H1 (cell line): ENCODE measurements at regions not wholly inside any gene's neighbourhood (a gene's known extent, or its start where the extent isn't known, plus 50 kb on each side); places are given as distances from the start of the nearest gene placed in this dataset.

ENCODE experiments used
- CTCF ChIA-PET: fragments of 300-600 bp; sonication (Branson Sonifier 250); formaldehyde crosslinking; loops from one replicate; lab custom pipeline; 2021; ENCODE audit not compliant: partially characterized antibody; lab: Charles Lee
- POLR2A ChIA-PET: fragments of 300-600 bp; sonication (Branson Sonifier 250); formaldehyde crosslinking; loops from one replicate; lab custom pipeline; 2021; ENCODE audit warnings: inconsistent platforms; ENCODE audit not compliant: partially characterized antibody; lab: Charles Lee
- DNase-seq, 2 experiments: peaks; one replicate each; pipeline versions ENCODE4 v3.0.0 to v3.0.0-alpha.2; 2010 to 2022; ENCODE audit warnings: low spot score in 2 of 2, low read depth in 1 of 2, mixed read lengths in 1 of 2
- FAIRE-seq: peaks from 2 replicates; lab custom pipeline; 2011; peaks lifted over from hg19 to GRCh38; lab: Jason Lieb, UNC
- H2AFZ ChIP-seq: 2 replicates; pipeline ENCODE4 v1.8.1; 2012; ENCODE audit warnings: low read length, inconsistent platforms
- H2AK5ac ChIP-seq: 2 replicates; pipeline ENCODE4 v1.6.1; 2013; ENCODE audit warnings: low read depth, low read length
- H2BK120ac ChIP-seq: replicated peaks from 2 replicates; pipeline ENCODE3; 2013; ENCODE audit warnings: low read depth, low read length, inconsistent platforms
- H2BK12ac ChIP-seq: 2 replicates; pipeline ENCODE4 v1.6.1; 2013; ENCODE audit warnings: low read depth, low read length
- H2BK15ac ChIP-seq: 2 replicates; pipeline ENCODE4 v1.6.1; 2013; ENCODE audit warnings: low read length
- H2BK20ac ChIP-seq: 2 replicates; pipeline ENCODE4 v1.6.1; 2013; ENCODE audit warnings: low read length
- H2BK5ac ChIP-seq: 2 replicates; pipeline ENCODE4 v1.6.1; 2013; ENCODE audit warnings: low read depth, low read length
- H3K14ac ChIP-seq: 2 replicates; pipeline ENCODE4 v1.6.1; 2013; ENCODE audit warnings: inconsistent platforms; ENCODE audit not compliant: insufficient read length
- H3K18ac ChIP-seq: 2 replicates; pipeline ENCODE4 v1.6.1; 2013; ENCODE audit warnings: low read length; ENCODE audit errors: extremely low read depth
- H3K23ac ChIP-seq: 2 replicates; pipeline ENCODE4 v1.6.1; 2013; ENCODE audit warnings: inconsistent platforms; ENCODE audit not compliant: insufficient read length
- H3K23me2 ChIP-seq: 2 replicates; pipeline ENCODE4 v1.6.1; 2013; ENCODE audit warnings: low read depth, low read length
- H3K27ac ChIP-seq: 2 replicates; pipeline ENCODE4 v1.6.1; 2011; ENCODE audit warnings: low read depth, low read length, inconsistent platforms
- H3K27me3 ChIP-seq, 4 experiments: replicated peaks in 1 of 4; 1 replicate in 1 of 4; 2 replicates in 3 of 4; pipeline versions ENCODE4 v1.6.1 to v1.8.1; 2011 to 2013; ENCODE audit warnings: low read length in 3 of 4, mild to moderate bottlenecking in 3 of 4, inconsistent platforms in 2 of 4, mixed read lengths in 2 of 4, moderate library complexity in 1 of 4; ENCODE audit not compliant: control insufficient read depth in 3 of 4, insufficient read depth in 3 of 4; ENCODE audit errors: extremely low read depth in 1 of 4
- H3K36me3 ChIP-seq, 4 experiments: 2 replicates each; pipeline versions ENCODE4 v1.6.1 to v1.8.1; 2011 to 2013; ENCODE audit warnings: mild to moderate bottlenecking in 4 of 4, low read length in 3 of 4, moderate library complexity in 2 of 4, control low read depth in 1 of 4, inconsistent platforms in 1 of 4; ENCODE audit not compliant: insufficient read depth in 4 of 4, control insufficient read depth in 2 of 4
- H3K4ac ChIP-seq: replicated peaks from 2 replicates; pipeline ENCODE3; 2013; ENCODE audit warnings: low read length, low read depth, mixed read lengths, inconsistent platforms; ENCODE audit not compliant: insufficient read length
- H3K4me1 ChIP-seq, 4 experiments: replicated peaks in 1 of 4; 1 replicate in 1 of 4; 2 replicates in 3 of 4; pipeline versions ENCODE4 v1.6.1 to v1.8.1; 2011 to 2013; ENCODE audit warnings: low read length in 3 of 4, inconsistent platforms in 2 of 4, mixed read lengths in 1 of 4; ENCODE audit not compliant: insufficient read depth in 4 of 4, control insufficient read depth in 3 of 4
- H3K4me2 ChIP-seq, 2 experiments: 2 replicates each; pipeline versions ENCODE4 v1.6.1 to v1.8.1; 2011 to 2013; ENCODE audit warnings: low read depth in 2 of 2, low read length in 2 of 2, control low read depth in 1 of 2, inconsistent platforms in 1 of 2, mild to moderate bottlenecking in 1 of 2; ENCODE audit not compliant: insufficient read depth in 1 of 2
- H3K4me3 ChIP-seq, 4 experiments: fragments of 200-600, 300-600 bp in 1 of 4; sonication (generic), shearing (Covaris generic), sonication (Bioruptor Twin) in 1 of 4; 2 replicates each; pipeline versions ENCODE4 v1.5.1 to v1.8.1; 2011 to 2016; ENCODE audit warnings: low read length in 4 of 4, low read depth in 3 of 4, control low read depth in 2 of 4, inconsistent platforms in 2 of 4, mild to moderate bottlenecking in 2 of 4, mixed read lengths in 1 of 4, moderate library complexity in 1 of 4; ENCODE audit not compliant: insufficient read depth in 2 of 4; ENCODE audit errors: extremely low read depth in 1 of 4
- H3K56ac ChIP-seq: replicated peaks from 2 replicates; pipeline ENCODE3; 2013; ENCODE audit warnings: low read depth, mild to moderate bottlenecking, mixed read lengths, low read length, inconsistent platforms; ENCODE audit not compliant: insufficient read length
- H3K79me1 ChIP-seq: 2 replicates; pipeline ENCODE4 v1.6.1; 2013; ENCODE audit warnings: low read depth, low read length, control low read depth
- H3K79me2 ChIP-seq, 2 experiments: 2 replicates each; pipeline versions ENCODE4 v1.6.1 to v1.8.1; 2012 to 2013; ENCODE audit warnings: low read length in 2 of 2, mild to moderate bottlenecking in 2 of 2, inconsistent platforms in 1 of 2; ENCODE audit not compliant: insufficient read depth in 2 of 2, control insufficient read depth in 1 of 2
- H3K9ac ChIP-seq, 4 experiments: replicated peaks in 1 of 4; 1 replicate in 1 of 4; 2 replicates in 3 of 4; pipeline versions ENCODE4 v1.6.1 to v1.8.1; 2011 to 2013; ENCODE audit warnings: low read depth in 3 of 4, low read length in 3 of 4, control low read depth in 2 of 4, mild to moderate bottlenecking in 2 of 4, moderate library complexity in 2 of 4, inconsistent platforms in 1 of 4; ENCODE audit errors: extremely low read depth in 1 of 4
- H3K9me3 ChIP-seq, 2 experiments: 2 replicates each; pipeline versions ENCODE4 v1.6.1 to v1.8.1; 2012 to 2013; ENCODE audit warnings: mild to moderate bottlenecking in 2 of 2, moderate library complexity in 2 of 2, control low read depth in 1 of 2, inconsistent platforms in 1 of 2, low read depth in 1 of 2, low read length in 1 of 2, mixed read lengths in 1 of 2; ENCODE audit not compliant: insufficient read depth in 2 of 2
- H4K20me1 ChIP-seq, 2 experiments: replicated peaks in 1 of 2; 2 replicates each; pipeline versions ENCODE3 to v1.8.1; 2011 to 2013; ENCODE audit warnings: inconsistent platforms in 2 of 2, low read length in 2 of 2, mild to moderate bottlenecking in 1 of 2; ENCODE audit not compliant: insufficient read depth in 2 of 2, control insufficient read depth in 1 of 2
- H4K5ac ChIP-seq: 2 replicates; pipeline ENCODE4 v1.6.1; 2013; ENCODE audit warnings: low read length, low read depth, mixed read lengths, inconsistent platforms; ENCODE audit not compliant: insufficient read length
- H4K8ac ChIP-seq: 2 replicates; pipeline ENCODE4 v1.8.0; 2013; ENCODE audit warnings: mild to moderate bottlenecking, moderate library complexity, low read length, inconsistent platforms; ENCODE audit not compliant: insufficient read depth; ENCODE audit errors: extremely low read depth
- H4K91ac ChIP-seq: replicated peaks from 2 replicates; pipeline ENCODE3; 2013; ENCODE audit warnings: low read length, mixed read lengths, inconsistent platforms; ENCODE audit not compliant: insufficient read length
- ASH2L ChIP-seq: fragments of 200-600, 300-600 bp; sonication (generic); IDR thresholded peaks from one replicate; pipeline ENCODE4 v1.7.1; 2017; ENCODE audit warnings: low read length
- BACH1 ChIP-seq: IDR thresholded peaks from 2 replicates; pipeline ENCODE4 v1.6.1; 2012; ENCODE audit warnings: low read length, improper control_type of control experiment
- CBX8 ChIP-seq: fragments of 300-800, 300-1000 bp; sonication (generic); IDR thresholded peaks from 2 replicates; pipeline ENCODE4 v1.7.1; 2016; ENCODE audit warnings: low read depth, low read length, borderline replicate concordance
- CEBPB ChIP-seq: IDR thresholded peaks from 2 replicates; pipeline ENCODE4 v1.6.1; 2012; ENCODE audit warnings: low read depth, low read length
- CREB1 ChIP-seq: IDR thresholded peaks from 2 replicates; pipeline ENCODE4 v1.6.1; 2012; ENCODE audit warnings: inconsistent platforms
- EGR1 ChIP-seq: IDR thresholded peaks from 2 replicates; pipeline ENCODE4 v1.6.1; 2011; ENCODE audit warnings: low read depth, low read length, borderline replicate concordance
- HDAC6 ChIP-seq: IDR thresholded peaks from one replicate; pipeline ENCODE4 v1.7.1; 2012; ENCODE audit warnings: low read depth, mild to moderate bottlenecking, inconsistent platforms, low read length, moderate library complexity
- JUND ChIP-seq: IDR thresholded peaks from 2 replicates; pipeline ENCODE4 v1.6.1; 2011; ENCODE audit warnings: mild to moderate bottlenecking, improper control_type of control experiment, low read length
- MAFK ChIP-seq: IDR thresholded peaks from 2 replicates; pipeline ENCODE4 v1.6.1; 2012; ENCODE audit warnings: low read depth, mild to moderate bottlenecking, improper control_type of control experiment, low read length
- RFX5 ChIP-seq: IDR thresholded peaks from 2 replicates; pipeline ENCODE4 v1.6.1; 2011; ENCODE audit warnings: low read depth, low read length, improper control_type of control experiment, borderline replicate concordance
- RNF2 ChIP-seq: fragments of 200-900, 300-1000 bp; sonication (generic); IDR thresholded peaks from 2 replicates; pipeline ENCODE4 v1.7.1; 2016; ENCODE audit warnings: borderline replicate concordance, low read depth, mild to moderate bottlenecking, antibody characterized with exemption, low read length; ENCODE audit not compliant: poor library complexity, severe bottlenecking; ENCODE audit errors: missing control alignments
- SAP30 ChIP-seq: fragments of 300-600 bp; sonication (generic); IDR thresholded peaks from 2 replicates; pipeline ENCODE4 v1.7.1; 2012; ENCODE audit warnings: low read length, moderate library complexity, mild to moderate bottlenecking, inconsistent platforms; ENCODE audit not compliant: insufficient read depth, insufficient replicate concordance
- SIX5 ChIP-seq: IDR thresholded peaks from 2 replicates; pipeline ENCODE4 v1.6.1; 2011; ENCODE audit warnings: mild to moderate bottlenecking, low read depth, low read length
- SP2 ChIP-seq: IDR thresholded peaks from 2 replicates; pipeline ENCODE4 v1.6.1; 2012; ENCODE audit warnings: mild to moderate bottlenecking, low read length, inconsistent platforms
- TCF12 ChIP-seq: IDR thresholded peaks from 2 replicates; pipeline ENCODE4 v1.6.1; 2011; ENCODE audit warnings: low read depth, mild to moderate bottlenecking, low read length
- WGBS, 2 experiments: shearing (Covaris generic) in 1 of 2; methylation state at CpG; one replicate each; pipeline versions ENCODE4 v1.1.6 to v1.1.7; 2013 to 2015; ENCODE audit warnings: low lambda C conversion rate in 2 of 2, mixed read lengths in 2 of 2, inconsistent platforms in 1 of 2, low coverage in 1 of 2, missing lambda C conversion rate in 1 of 2; ENCODE audit not compliant: insufficient replicate concordance in 2 of 2, insufficient coverage in 1 of 2, insufficient read length in 1 of 2; ENCODE audit errors: extremely low coverage in 1 of 2, missing lambda C conversion rate in 1 of 2; 5-methylcytosine and 5-hydroxymethylcytosine counted together

- H2BK20ac ChIP-seq = no peak overlapping the region
- no peak overlapping the region for H2AFZ ChIP-seq
- H2BK5ac ChIP-seq = no peak overlapping the region
- H2BK15ac ChIP-seq = no peak overlapping the region
- H4K5ac ChIP-seq = no peak overlapping the region
- H4K20me1 ChIP-seq = no peaks in the 10 kb centered on the region
- no peak overlapping the region for H3K4me3 ChIP-seq
- no peak for FAIRE-seq
- no peaks in the 10 kb centered on the region; the same call in 1 of the 2 replicates for H3K23me2 ChIP-seq
- H3K23ac ChIP-seq = no peak overlapping the region
- H3K36me3 ChIP-seq = no peaks in the 10 kb centered on the region
- H4K91ac ChIP-seq = no peak overlapping the region
- no peak overlapping the region for H2BK120ac ChIP-seq
- no peaks in the 10 kb centered on the region for H3K4me1 ChIP-seq
- H3K79me2 ChIP-seq = no peaks in the 10 kb centered on the region
- no peak overlapping the region for H3K14ac ChIP-seq
- H2BK12ac ChIP-seq = no peak overlapping the region
- H2AK5ac ChIP-seq = no peak overlapping the region
- no peaks in the 10 kb centered on the region for H3K27me3 ChIP-seq
- no peak overlapping the region for H3K4me2 ChIP-seq
- no peak overlapping the region for H3K9ac ChIP-seq
- H3K27ac ChIP-seq = no peak overlapping the region
- ChIA-PET CTCF (interaction anchor here (0.6 to 1.7 kb wide), 6 partner anchors 13 to 500 kb away, joined by 3 to 8 read pairs (median 4); no protein-coding TSS in a partner anchor), POLR2A (no interaction called here)
- H3K56ac ChIP-seq = no peak overlapping the region
- WGBS, 2 experiments = 86% methylated on average over 5 of the region's 5 CpGs; no CpG with 5 or more reads in 1 of the 2 experiments
- no peak overlapping the region for H4K8ac ChIP-seq
- no peak overlapping the region for H3K18ac ChIP-seq
- peaks cover 0 to 3% of the 10 kb centered on the region in 2 experiments; a peak in 1 of 4 replicates for H3K9me3 ChIP-seq
- H3K79me1 ChIP-seq = no peaks in the 10 kb centered on the region
- DNase-seq = no peak
- H3K4ac ChIP-seq = no peak overlapping the region
- TF ChIP-seq TCF12 = no peak
- TF ChIP-seq BACH1 = no peak
- no peak for TF ChIP-seq SIX5
- TF ChIP-seq RFX5 = no peak
- no peak for TF ChIP-seq SP2
- TF ChIP-seq JUND = no peak
- TF ChIP-seq EGR1 = no peak
- TF ChIP-seq CREB1 = no peak
- TF ChIP-seq CEBPB = no peak
- no peak for TF ChIP-seq ASH2L
- no peak for TF ChIP-seq CBX8
- TF ChIP-seq SAP30 = no peak
- no peak for TF ChIP-seq MAFK
- TF ChIP-seq RNF2 = no peak
- TF ChIP-seq HDAC6 = no peak
These were observed 91.8 kb upstream of the FER start for GRCh38 chr5:108655750-108656450.
